ENCODE measurements at regions not wholly inside any gene's neighbourhood (a gene's known extent, or its start where the extent isn't known, plus 50 kb on each side); places are given as distances from the start of the nearest gene placed in this dataset.
A peak's percentile ranks its signal among the peaks of the same experiment; 100 is the strongest.

DNA sequence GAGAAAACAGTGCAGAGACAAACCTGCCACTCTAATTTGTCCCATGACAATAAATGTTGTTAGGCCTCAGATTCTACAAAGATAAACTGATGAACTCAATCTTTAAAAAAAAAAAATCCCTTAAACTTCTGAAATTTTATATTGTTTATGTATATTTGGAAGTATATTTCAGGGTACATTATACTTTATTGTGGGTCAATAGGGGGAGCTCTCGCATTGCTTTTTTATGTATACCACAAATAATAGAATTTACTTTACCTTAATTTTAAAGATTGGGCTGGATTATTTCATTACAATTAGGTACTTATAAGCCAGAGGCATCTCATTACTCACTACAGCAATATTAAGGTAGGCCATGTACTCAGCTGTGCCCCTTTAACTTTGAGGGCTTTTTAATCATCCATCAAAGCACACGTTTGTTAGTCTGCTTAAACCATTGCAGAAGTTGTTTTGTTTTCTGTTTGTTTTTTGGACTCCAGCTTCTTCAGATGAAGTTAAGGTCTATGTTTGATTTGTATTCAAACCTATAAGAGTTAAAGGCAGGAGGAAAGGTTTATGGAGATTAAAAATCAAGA lies 56.3 kb upstream of the EYA4 start:
- DNase-seq (ENCODE audit: low spot score) = no peak

DNA sequence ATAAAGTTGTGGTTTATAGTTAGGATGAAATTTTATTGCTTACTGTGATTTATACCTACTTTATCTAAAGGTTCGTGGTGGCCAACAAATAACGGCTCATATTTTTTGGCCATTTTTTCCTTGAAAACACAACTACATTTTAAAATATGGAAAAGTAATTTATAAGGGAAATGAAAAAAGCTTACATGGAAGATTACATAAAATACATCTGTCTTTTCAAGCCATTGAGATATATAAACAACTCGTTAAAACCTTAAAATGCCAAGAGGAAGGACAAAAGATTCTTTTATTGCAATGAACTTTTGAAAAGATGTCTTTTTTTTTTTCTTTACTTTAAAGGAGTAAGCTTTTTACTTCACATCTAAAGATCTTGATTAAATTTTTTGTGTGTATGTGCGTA lies 55.4 kb upstream of the EYA4 start:
- DNase-seq (ENCODE audit: low spot score) = no peak

DNA sequence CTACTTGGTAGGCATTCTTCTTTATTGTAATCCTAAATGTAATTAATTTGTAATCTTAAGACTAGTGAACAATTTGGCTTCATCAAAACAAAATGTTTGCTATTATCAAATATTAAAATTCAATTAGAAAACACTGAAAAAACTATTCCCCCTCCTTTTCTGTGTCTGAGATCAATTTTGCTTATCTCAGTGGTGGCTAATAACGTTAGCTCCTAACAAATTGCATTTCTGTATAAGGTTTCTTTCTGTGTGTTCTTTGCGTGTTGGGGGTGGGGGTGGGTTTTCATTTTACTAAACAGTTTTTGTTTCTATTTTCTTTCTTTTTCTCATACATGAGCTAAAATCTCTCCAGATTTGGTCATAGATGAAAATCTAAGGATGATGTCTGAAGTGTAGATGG lies 54.0 kb upstream of the EYA4 start:
- no peak for DNase-seq (ENCODE audit: low spot score)

DNA sequence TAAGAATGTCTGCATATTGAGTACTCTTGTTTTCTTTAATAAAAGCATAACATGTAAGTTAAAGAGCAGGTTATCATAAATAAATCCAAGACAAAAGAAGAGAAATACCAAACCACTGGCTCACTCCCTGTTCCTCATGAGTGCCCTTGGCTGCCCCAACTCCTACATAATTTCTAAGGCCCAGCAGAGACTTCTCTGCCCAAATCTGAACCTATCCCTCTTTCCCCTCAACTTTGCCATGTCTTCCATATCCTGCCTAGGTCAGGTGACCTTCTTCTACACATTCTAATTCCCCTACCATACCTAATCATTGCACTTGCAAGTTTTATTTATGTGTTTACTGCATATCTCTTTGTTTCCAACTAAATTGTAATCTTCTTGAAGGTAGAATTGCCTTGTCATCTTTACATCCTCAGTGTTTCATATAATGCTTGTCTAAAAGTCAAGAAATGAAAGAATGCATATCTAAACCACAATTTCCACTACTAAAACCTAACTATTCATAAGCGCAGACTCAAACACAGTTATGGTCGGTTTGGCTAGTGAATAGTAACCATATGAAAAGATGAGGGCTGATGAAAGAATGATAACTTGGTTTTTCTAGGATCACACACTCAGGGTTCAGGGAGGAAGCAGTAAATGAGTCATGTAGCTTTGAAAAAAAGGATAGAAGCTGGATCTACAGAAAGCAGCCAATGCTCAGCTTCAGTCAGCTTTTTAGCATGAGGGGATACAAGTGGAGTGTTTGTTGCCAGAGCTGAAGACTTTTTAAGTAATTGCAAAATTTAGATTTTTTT lies 53.3 kb upstream of the EYA4 start:
- DNase-seq (ENCODE audit: low spot score) = peak; percentile 21

GRCh38 chr6:133190912-133191311 lies 50.2 kb upstream of the EYA4 start:
- no peak for DNase-seq (ENCODE audit: low spot score)

DNA sequence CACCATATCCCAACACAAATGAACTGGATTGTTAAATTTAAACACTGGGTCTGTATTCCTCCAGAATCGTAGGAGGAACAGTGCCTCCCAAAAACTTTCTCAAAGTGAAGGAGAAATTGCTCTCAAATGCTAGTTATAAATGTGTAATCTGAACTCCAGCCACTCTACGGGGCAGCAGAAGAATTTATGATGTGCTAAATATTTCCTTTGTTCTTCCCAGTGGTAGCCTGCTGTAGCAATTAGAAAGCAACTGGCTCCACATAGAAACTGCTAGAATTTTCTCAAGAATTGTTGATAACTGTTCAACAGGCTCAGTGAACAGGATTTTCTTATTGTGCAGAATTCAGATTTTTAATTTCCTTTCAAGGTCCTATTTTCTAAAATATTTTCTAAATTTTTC lies 49.8 kb upstream of the EYA4 start:
- no peak for DNase-seq (ENCODE audit: low spot score)

Data from AG08396 (cell line).